ENCODE measurements at regions not wholly inside any gene's neighbourhood (a gene's known extent, or its start where the extent isn't known, plus 50 kb on each side); places are given as distances from the start of the nearest gene placed in this dataset.

GRCh38 chr20:11098888-11099287 is 425.1 kb upstream of the JAG1 start:
- Mint-ChIP-seq H3K9me3 (peaks cover 14% of the 10 kb centered on the region), H3K4me3 (no peak overlapping the region), H3K27me3 (ENCODE audit: low read depth) (peaks cover 6% of the 10 kb centered on the region), H3K36me3 (ENCODE audit: low read depth) (no peaks in the 10 kb centered on the region), H3K27ac (no peak overlapping the region), H3K4me1 (no peaks in the 10 kb centered on the region)
- no peak for TF ChIP-seq CTCF (IDR thresholded peaks at IDR 0.05; ENCODE audit: unreplicated experiment in 3 of 3)

GRCh38 chr20:11101243-11101642 is 427.4 kb upstream of the JAG1 start:
- Mint-ChIP-seq H3K36me3 (ENCODE audit: low read depth) (no peaks in the 10 kb centered on the region), H3K4me1 (no peaks in the 10 kb centered on the region), H3K27me3 (ENCODE audit: low read depth) (peaks cover 6% of the 10 kb centered on the region), H3K9me3 (peaks cover 14% of the 10 kb centered on the region), H3K27ac (no peak overlapping the region), H3K4me3 (no peak overlapping the region)
- TF ChIP-seq CTCF (IDR thresholded peaks at IDR 0.05; ENCODE audit: unreplicated experiment in 3 of 3): no peak

GRCh38 chr20:11101696-11102095 is 427.9 kb upstream of the JAG1 start:
- Mint-ChIP-seq H3K4me3 (no peak overlapping the region), H3K9me3 (peaks cover 14% of the 10 kb centered on the region), H3K36me3 (ENCODE audit: low read depth) (no peaks in the 10 kb centered on the region), H3K27ac (no peak overlapping the region), H3K27me3 (ENCODE audit: low read depth) (peaks cover 6% of the 10 kb centered on the region), H3K4me1 (no peaks in the 10 kb centered on the region)
- TF ChIP-seq CTCF (IDR thresholded peaks at IDR 0.05; ENCODE audit: unreplicated experiment in 3 of 3): no peak

- TF ChIP-seq CTCF (IDR thresholded peaks at IDR 0.05; ENCODE audit: unreplicated experiment in 3 of 3): no peak
- Mint-ChIP-seq H3K27ac (no peak overlapping the region), H3K36me3 (ENCODE audit: low read depth) (no peaks in the 10 kb centered on the region), H3K27me3 (ENCODE audit: low read depth) (no peaks in the 10 kb centered on the region), H3K4me1 (no peaks in the 10 kb centered on the region), H3K4me3 (no peak overlapping the region), H3K9me3 (peaks cover 10% of the 10 kb centered on the region)
Measured at GRCh38 chr20:11103866-11104265, 430.1 kb upstream of the JAG1 start.

GRCh38 chr20:11108102-11108810 is 434.5 kb upstream of the JAG1 start:
- H3K27me3 Mint-ChIP-seq (ENCODE audit: low read depth): no peaks in the 10 kb centered on the region
- H3K4me1 Mint-ChIP-seq: no peaks in the 10 kb centered on the region
- H3K4me3 Mint-ChIP-seq: no peak overlapping the region
- no peaks in the 10 kb centered on the region for H3K36me3 Mint-ChIP-seq (ENCODE audit: low read depth)
- no peaks in the 10 kb centered on the region for H3K9me3 Mint-ChIP-seq
- H3K27ac Mint-ChIP-seq: no peak overlapping the region
- no peak for TF ChIP-seq CTCF (IDR thresholded peaks at IDR 0.05; ENCODE audit: unreplicated experiment in 3 of 3)

- no peak for TF ChIP-seq CTCF (IDR thresholded peaks at IDR 0.05; ENCODE audit: unreplicated experiment in 3 of 3)
- H3K36me3 Mint-ChIP-seq (ENCODE audit: low read depth): no peaks in the 10 kb centered on the region
- no peaks in the 10 kb centered on the region for H3K27me3 Mint-ChIP-seq (ENCODE audit: low read depth)
- no peaks in the 10 kb centered on the region for H3K9me3 Mint-ChIP-seq
- H3K4me1 Mint-ChIP-seq: no peaks in the 10 kb centered on the region
- H3K4me3 Mint-ChIP-seq: no peak overlapping the region
- no peak overlapping the region for H3K27ac Mint-ChIP-seq
Measured at GRCh38 chr20:11110535-11110934, 436.7 kb upstream of the JAG1 start.

All from nephron (organoid).